MM.1S (cell line): ENCODE measurements at regions not wholly inside any gene's neighbourhood (a gene's known extent, or its start where the extent isn't known, plus 50 kb on each side); places are given as distances from the start of the nearest gene placed in this dataset.

ENCODE experiments used
- DNase-seq: peaks from one replicate; pipeline ENCODE4 v3.0.0-alpha.2; 2015
- H2AFZ ChIP-seq: fragments of 300-600 bp; sonication (generic); 2 replicates; pipeline ENCODE4 v1.6.0; 2016; ENCODE audit warnings: antibody characterized with exemption, low read length
- H3F3A ChIP-seq: fragments of 300-600 bp; sonication (generic); 2 replicates; pipeline ENCODE4 v1.6.1; 2016; ENCODE audit warnings: mild to moderate bottlenecking, antibody characterized with exemption, low read length, moderate library complexity, mixed read lengths; ENCODE audit not compliant: insufficient read depth
- H3K27ac ChIP-seq: fragments of 300-600 bp; sonication (generic); 2 replicates; pipeline ENCODE4 v1.5.1; 2016; ENCODE audit warnings: mild to moderate bottlenecking, low read length
- H3K27me3 ChIP-seq: fragments of 300-600 bp; sonication (generic); replicated peaks from 2 replicates; pipeline ENCODE4 v1.6.0; 2016; ENCODE audit warnings: low read length; ENCODE audit not compliant: insufficient read depth
- H3K36me3 ChIP-seq: fragments of 300-600 bp; sonication (generic); replicated peaks from 2 replicates; pipeline ENCODE4 v1.6.1; 2016; ENCODE audit warnings: mild to moderate bottlenecking, low read length, mixed read lengths; ENCODE audit not compliant: insufficient read depth
- H3K4me1 ChIP-seq: fragments of 300-600 bp; sonication (generic); 2 replicates; pipeline ENCODE4 v1.6.1; 2016; ENCODE audit warnings: low read length, mixed read lengths
- H3K4me2 ChIP-seq: fragments of 300-600 bp; sonication (generic); 2 replicates; pipeline ENCODE4 v1.6.0; 2016; ENCODE audit warnings: low read depth, low read length
- H3K4me3 ChIP-seq: fragments of 300-600 bp; sonication (generic); 2 replicates; pipeline ENCODE4 v1.5.1; 2016; ENCODE audit warnings: low read length, mixed read lengths
- H3K79me2 ChIP-seq: fragments of 300-600 bp; sonication (generic); 2 replicates; pipeline ENCODE4 v1.6.1; 2016; ENCODE audit warnings: mixed run types, low read length, mixed read lengths
- H3K9ac ChIP-seq: fragments of 300-600 bp; sonication (generic); 2 replicates; pipeline ENCODE4 v1.6.1; 2016; ENCODE audit warnings: low read length, mixed read lengths
- H3K9me2 ChIP-seq: fragments of 300-600 bp; sonication (generic); replicated peaks from 2 replicates; pipeline ENCODE4 v1.6.1; 2016; ENCODE audit warnings: mild to moderate bottlenecking, low read length, mixed read lengths; ENCODE audit not compliant: insufficient read depth
- H3K9me3 ChIP-seq: fragments of 300-600 bp; sonication (generic); replicated peaks from 2 replicates; pipeline ENCODE4 v1.6.1; 2016; ENCODE audit warnings: mild to moderate bottlenecking, low read length, mixed read lengths; ENCODE audit not compliant: insufficient read depth
- H4K20me1 ChIP-seq: fragments of 300-600 bp; sonication (generic); 2 replicates; pipeline ENCODE4 v1.6.1; 2016; ENCODE audit warnings: mild to moderate bottlenecking, low read length, moderate library complexity, mixed read lengths; ENCODE audit not compliant: insufficient read depth
- CTCF ChIP-seq: fragments of 300-600 bp; sonication (generic); IDR thresholded peaks from 2 replicates; pipeline ENCODE4 v1.5.1; 2016; ENCODE audit warnings: antibody characterized with exemption, low read length, mixed read lengths
- EZH2 ChIP-seq: fragments of 300-600 bp; sonication (generic); optimal IDR thresholded peaks from 2 replicates; pipeline ENCODE3; 2017; ENCODE audit warnings: low read depth, mild to moderate bottlenecking, antibody characterized with exemption, low read length, mixed read lengths
- EZH2phosphoT487 ChIP-seq: fragments of 300-600 bp; sonication (generic); IDR thresholded peaks from 2 replicates; pipeline ENCODE4 v1.6.1; 2018; ENCODE audit warnings: antibody characterized with exemption, low read length

- Histone ChIP-seq H3K79me2 (no peaks in the 10 kb centered on the region), H3K4me2 (no peak overlapping the region), H3F3A (no peaks in the 10 kb centered on the region), H3K4me1 (no peaks in the 10 kb centered on the region), H2AFZ (no peak overlapping the region), H3K4me3 (no peak overlapping the region), H3K9me2 (no peaks in the 10 kb centered on the region), H3K9me3 (no peaks in the 10 kb centered on the region), H3K27ac (no peak overlapping the region), H3K9ac (no peak overlapping the region), H3K27me3 (no peaks in the 10 kb centered on the region), H3K36me3 (no peaks in the 10 kb centered on the region), H4K20me1 (no peaks in the 10 kb centered on the region)
- DNase-seq: no peak
- TF ChIP-seq EZH2 (no peak), EZH2phosphoT487 (no peak), CTCF (no peak)
These were observed 256.9 kb downstream of the SPRY2 start for GRCh38 chr13:80083853-80084676.

- no peaks in the 10 kb centered on the region for H3K9me3 ChIP-seq
- H3K9me2 ChIP-seq: no peaks in the 10 kb centered on the region
- no peak overlapping the region for H2AFZ ChIP-seq
- H3K27me3 ChIP-seq: no peaks in the 10 kb centered on the region
- H3F3A ChIP-seq: no peaks in the 10 kb centered on the region
- no peaks in the 10 kb centered on the region for H3K4me1 ChIP-seq
- DNase-seq: no peak
- no peak overlapping the region for H3K4me2 ChIP-seq
- no peaks in the 10 kb centered on the region for H3K79me2 ChIP-seq
- H3K27ac ChIP-seq: no peak overlapping the region
- TF ChIP-seq CTCF (no peak), EZH2 (no peak), EZH2phosphoT487 (no peak)
- H3K36me3 ChIP-seq: no peaks in the 10 kb centered on the region
- H3K4me3 ChIP-seq: no peak overlapping the region
- no peaks in the 10 kb centered on the region for H4K20me1 ChIP-seq
- no peak overlapping the region for H3K9ac ChIP-seq
These were observed 257.7 kb downstream of the SPRY2 start for GRCh38 chr13:80083081-80083852.

GRCh38 chr13:80082396-80083080 is 258.4 kb downstream of the SPRY2 start:
- no peak overlapping the region for H2AFZ ChIP-seq
- DNase-seq: no peak
- H3K27me3 ChIP-seq: no peaks in the 10 kb centered on the region
- no peaks in the 10 kb centered on the region for H3K36me3 ChIP-seq
- no peak overlapping the region for H3K4me2 ChIP-seq
- no peak overlapping the region for H3K4me3 ChIP-seq
- no peak overlapping the region for H3K27ac ChIP-seq
- TF ChIP-seq EZH2phosphoT487 (no peak), EZH2 (no peak), CTCF (no peak)
- H3F3A ChIP-seq: no peaks in the 10 kb centered on the region
- no peaks in the 10 kb centered on the region for H3K4me1 ChIP-seq
- H4K20me1 ChIP-seq: no peaks in the 10 kb centered on the region
- H3K9me2 ChIP-seq: no peaks in the 10 kb centered on the region
- H3K9ac ChIP-seq: no peak overlapping the region
- H3K79me2 ChIP-seq: no peaks in the 10 kb centered on the region
- H3K9me3 ChIP-seq: no peaks in the 10 kb centered on the region
